ENCODE measurements at regions not wholly inside any gene's neighbourhood (a gene's known extent, or its start where the extent isn't known, plus 50 kb on each side); places are given as distances from the start of the nearest gene placed in this dataset.

- Mint-ChIP-seq H3K27me3 (no peaks in the 10 kb centered on the region), H3K4me3 (no peak overlapping the region), H3K36me3 (ENCODE audit: low read depth) (no peaks in the 10 kb centered on the region), H3K4me1 (no peaks in the 10 kb centered on the region), H3K9me3 (ENCODE audit: low read depth) (peaks cover 2% of the 10 kb centered on the region), H3K27ac (no peak overlapping the region)
- DNase-seq (no peak), ATAC-seq (no peak)
- intact Hi-C loops (cut with DNase I, micrococcal nuclease): no loop called here
- POLR2A ChIA-PET: no interaction called here
- CTCF ChIA-PET: no interaction called here
Observed at GRCh38 chr4:166274775-166275174, 401.7 kb downstream of the TLL1 start.

DNA sequence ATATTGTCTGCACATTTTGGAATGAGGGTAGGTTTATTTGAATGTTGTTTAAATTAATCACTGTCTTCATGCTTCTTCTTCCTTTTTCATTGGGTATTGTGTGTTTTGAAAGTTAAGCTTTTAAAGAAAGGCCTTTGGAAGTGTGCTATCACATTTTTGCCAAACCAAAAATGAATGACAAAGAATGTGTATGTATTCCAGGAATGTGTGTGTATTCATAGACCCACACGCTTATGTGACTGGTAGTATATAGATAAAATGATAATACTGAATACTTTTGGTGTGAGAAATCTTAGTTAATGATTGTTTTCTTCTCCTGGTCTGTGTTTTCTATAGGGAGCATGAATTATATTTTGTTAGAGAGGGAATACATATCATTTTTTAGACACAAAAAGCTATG is 404.4 kb downstream of the TLL1 start:
- H3K4me3 Mint-ChIP-seq: no peak overlapping the region
- no peaks in the 10 kb centered on the region for H3K4me1 Mint-ChIP-seq
- intact Hi-C loops (cut with DNase I, micrococcal nuclease): no loop called here
- H3K9me3 Mint-ChIP-seq (ENCODE audit: low read depth): peaks cover 2% of the 10 kb centered on the region
- POLR2A ChIA-PET: no interaction called here
- no peaks in the 10 kb centered on the region for H3K27me3 Mint-ChIP-seq
- ATAC-seq (no peak), DNase-seq (no peak)
- no peaks in the 10 kb centered on the region for H3K36me3 Mint-ChIP-seq (ENCODE audit: low read depth)
- no peak overlapping the region for H3K27ac Mint-ChIP-seq
- CTCF ChIA-PET: no interaction called here

- Mint-ChIP-seq H3K36me3 (ENCODE audit: low read depth) (no peaks in the 10 kb centered on the region), H3K4me1 (no peaks in the 10 kb centered on the region), H3K27ac (no peak overlapping the region), H3K9me3 (ENCODE audit: low read depth) (peaks cover 2% of the 10 kb centered on the region), H3K27me3 (no peaks in the 10 kb centered on the region), H3K4me3 (no peak overlapping the region)
- ChIA-PET POLR2A (no interaction called here), CTCF (no interaction called here)
- intact Hi-C loops (cut with DNase I, micrococcal nuclease): no loop called here
- DNase-seq (no peak), ATAC-seq (no peak)
Observed at GRCh38 chr4:166277853-166278252, 404.8 kb downstream of the TLL1 start.

DNA sequence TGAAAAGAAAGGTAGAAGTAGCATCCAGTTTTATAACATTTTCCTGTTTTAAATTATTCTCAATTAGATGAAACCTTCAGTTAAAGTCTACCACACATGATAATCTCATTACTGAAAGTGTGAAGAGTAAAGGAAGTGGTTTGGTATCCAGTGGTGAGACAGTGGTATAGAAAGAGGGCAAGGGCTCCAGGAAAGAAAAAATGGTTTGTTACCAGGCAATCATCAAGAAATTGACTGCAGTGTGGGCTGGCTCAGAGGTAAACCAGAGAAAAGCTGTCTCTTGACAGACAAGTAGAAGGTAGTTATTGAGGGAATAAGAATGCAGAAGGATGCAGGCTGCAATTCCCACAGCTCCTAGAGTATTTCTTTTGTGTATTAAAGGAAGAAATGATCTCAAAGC is 406.2 kb downstream of the TLL1 start:
- ChIA-PET POLR2A (no interaction called here), CTCF (no interaction called here)
- Mint-ChIP-seq H3K27ac (no peak overlapping the region), H3K4me1 (no peaks in the 10 kb centered on the region), H3K36me3 (ENCODE audit: low read depth) (no peaks in the 10 kb centered on the region), H3K27me3 (no peaks in the 10 kb centered on the region), H3K4me3 (no peak overlapping the region), H3K9me3 (ENCODE audit: low read depth) (no peaks in the 10 kb centered on the region)
- intact Hi-C loops (cut with DNase I, micrococcal nuclease): no loop called here
- no peak for DNase-seq
- no peak for ATAC-seq

DNA sequence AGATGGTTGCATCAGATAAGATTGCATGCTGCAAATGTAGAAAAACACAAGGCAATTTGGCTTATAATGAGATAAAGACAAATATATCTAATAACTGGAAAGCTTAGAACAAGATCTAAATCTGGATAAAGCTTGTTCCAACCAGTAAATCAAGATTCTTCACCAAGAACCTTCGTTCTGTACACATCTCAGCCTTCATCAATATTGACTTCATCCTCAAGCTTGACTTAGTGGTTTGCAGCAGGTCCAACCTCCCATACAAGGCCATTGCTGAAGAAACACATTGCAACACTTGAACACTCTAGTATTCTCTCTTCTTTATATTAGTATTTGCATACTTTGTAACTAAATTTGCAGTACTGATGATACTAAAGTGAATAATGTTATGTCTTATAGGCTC is 407.6 kb downstream of the TLL1 start:
- Mint-ChIP-seq H3K4me1 (no peaks in the 10 kb centered on the region), H3K36me3 (ENCODE audit: low read depth) (no peaks in the 10 kb centered on the region), H3K27ac (no peak overlapping the region), H3K9me3 (ENCODE audit: low read depth) (no peaks in the 10 kb centered on the region), H3K4me3 (no peak overlapping the region), H3K27me3 (no peaks in the 10 kb centered on the region)
- intact Hi-C loops (cut with DNase I, micrococcal nuclease): no loop called here
- ChIA-PET POLR2A (no interaction called here), CTCF (interaction anchor here (1.4 kb wide), 1 partner anchor 115 kb away, joined by 3 read pairs; no protein-coding TSS in a partner anchor)
- ATAC-seq (no peak), DNase-seq (no peak)

DNA sequence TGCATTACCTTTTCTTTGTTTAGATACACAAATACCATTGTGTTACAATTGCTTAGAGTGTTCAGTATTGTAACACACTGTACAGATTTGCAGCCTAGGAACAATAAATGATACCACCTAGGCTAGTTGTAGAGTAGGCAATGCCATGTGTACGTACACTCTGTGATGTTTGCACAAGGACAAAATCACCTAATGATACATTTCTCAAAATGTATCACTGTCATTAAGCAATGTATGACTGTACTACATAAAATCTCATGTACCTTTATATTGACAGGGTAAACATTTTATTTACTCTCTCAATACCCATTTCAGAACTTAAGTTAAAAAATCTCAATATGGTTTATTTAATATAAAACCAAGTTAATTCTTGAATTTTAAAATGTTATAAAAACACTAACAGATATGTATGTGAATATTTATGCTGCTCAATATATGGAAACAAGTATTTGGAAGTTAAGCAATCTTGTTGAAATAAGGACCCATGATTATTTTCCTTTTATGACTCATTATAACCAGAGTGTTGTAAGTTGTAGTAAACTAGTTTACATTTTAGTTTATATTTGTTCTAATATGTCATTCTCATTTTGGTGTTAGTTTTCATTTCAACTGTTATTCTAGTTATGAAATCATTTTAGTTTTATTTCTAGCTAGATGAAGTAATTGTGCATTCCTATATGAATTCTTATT is 409.2 kb downstream of the TLL1 start:
- ChIA-PET CTCF (no interaction called here), POLR2A (no interaction called here)
- DNase-seq: no peak

GRCh38 chr4:166284221-166284620 is 411.2 kb downstream of the TLL1 start:
- Mint-ChIP-seq H3K27me3 (no peaks in the 10 kb centered on the region), H3K9me3 (ENCODE audit: low read depth) (no peaks in the 10 kb centered on the region), H3K4me3 (no peak overlapping the region), H3K36me3 (ENCODE audit: low read depth) (no peaks in the 10 kb centered on the region), H3K4me1 (no peaks in the 10 kb centered on the region), H3K27ac (no peak overlapping the region)
- intact Hi-C loops (cut with DNase I, micrococcal nuclease): no loop called here
- ChIA-PET POLR2A (no interaction called here), CTCF (no interaction called here)
- ATAC-seq (no peak), DNase-seq (no peak)

More for the DNA sequence above, 409.2 kb downstream of the TLL1 start:
- H3K27ac Mint-ChIP-seq: no peak overlapping the region
- H3K27me3 Mint-ChIP-seq: no peaks in the 10 kb centered on the region
- no peaks in the 10 kb centered on the region for H3K36me3 Mint-ChIP-seq (ENCODE audit: low read depth)
- no peak for ATAC-seq
- no peaks in the 10 kb centered on the region for H3K4me1 Mint-ChIP-seq
- intact Hi-C loops (cut with DNase I, micrococcal nuclease): no loop called here
- H3K4me3 Mint-ChIP-seq: no peak overlapping the region
- no peaks in the 10 kb centered on the region for H3K9me3 Mint-ChIP-seq (ENCODE audit: low read depth)

- POLR2A ChIA-PET: no interaction called here
- intact Hi-C loops (cut with DNase I, micrococcal nuclease): no loop called here
- no peak overlapping the region for H3K27ac Mint-ChIP-seq
- CTCF ChIA-PET: no interaction called here
- H3K27me3 Mint-ChIP-seq: no peaks in the 10 kb centered on the region
- ATAC-seq: no peak
- H3K9me3 Mint-ChIP-seq (ENCODE audit: low read depth): peaks cover 2% of the 10 kb centered on the region
- H3K36me3 Mint-ChIP-seq (ENCODE audit: low read depth): no peaks in the 10 kb centered on the region
- no peaks in the 10 kb centered on the region for H3K4me1 Mint-ChIP-seq
- no peak overlapping the region for H3K4me3 Mint-ChIP-seq
- DNase-seq: no peak
Observed at GRCh38 chr4:166290426-166290825, 417.4 kb downstream of the TLL1 start.

DNA sequence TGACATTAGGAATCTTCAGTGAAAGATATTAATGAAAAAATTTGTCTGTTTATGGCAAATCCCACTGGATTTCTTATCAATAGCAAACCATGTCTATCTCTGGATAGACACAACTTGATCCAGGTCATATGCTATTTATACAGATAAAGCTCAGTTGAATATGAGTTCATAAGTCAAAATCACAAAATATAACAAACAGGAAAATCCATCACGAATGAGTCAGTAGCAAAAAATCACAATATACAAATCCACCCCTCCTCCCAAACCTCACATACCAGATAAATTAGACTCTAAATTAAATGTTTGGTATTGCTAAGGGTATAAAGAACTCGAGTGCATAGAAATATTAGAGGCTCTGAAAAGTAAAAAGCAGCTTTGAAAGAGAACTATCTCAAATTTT is 420.5 kb downstream of the TLL1 start:
- ChIA-PET CTCF (interaction anchor here (0.7 kb wide), 1 partner anchor 1130 kb away, joined by 3 read pairs; no protein-coding TSS in a partner anchor), POLR2A (no interaction called here)
- DNase-seq (no peak), ATAC-seq (no peak)
- no peaks in the 10 kb centered on the region for H3K36me3 Mint-ChIP-seq (ENCODE audit: low read depth)
- no peak overlapping the region for H3K4me3 Mint-ChIP-seq
- no peaks in the 10 kb centered on the region for H3K4me1 Mint-ChIP-seq
- H3K27ac Mint-ChIP-seq: no peak overlapping the region
- peaks cover 2% of the 10 kb centered on the region for H3K9me3 Mint-ChIP-seq (ENCODE audit: low read depth)
- no peaks in the 10 kb centered on the region for H3K27me3 Mint-ChIP-seq
- intact Hi-C loops (cut with DNase I, micrococcal nuclease): no loop called here

DNA sequence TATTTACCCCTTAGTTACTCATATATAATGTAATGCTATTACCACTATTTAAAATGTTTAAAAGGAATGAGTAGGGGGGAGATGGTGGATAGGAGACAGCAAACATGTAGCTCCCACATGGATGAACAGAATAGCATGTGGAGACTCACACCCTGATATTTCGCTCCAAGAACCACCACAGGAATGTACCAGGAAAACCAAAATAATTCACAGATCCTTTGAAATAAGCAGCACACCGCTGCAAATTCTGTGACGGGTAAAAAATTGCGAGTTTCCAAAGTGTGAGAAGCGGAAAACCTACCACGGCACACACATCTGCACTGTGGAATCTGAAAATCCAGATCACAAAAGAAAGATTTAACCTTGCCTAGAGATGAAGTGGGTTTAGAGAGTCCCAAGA is 428.2 kb downstream of the TLL1 start:
- no peaks in the 10 kb centered on the region for H3K4me1 Mint-ChIP-seq
- no peaks in the 10 kb centered on the region for H3K27me3 Mint-ChIP-seq
- intact Hi-C loops (cut with DNase I, micrococcal nuclease): no loop called here
- H3K36me3 Mint-ChIP-seq (ENCODE audit: low read depth): no peaks in the 10 kb centered on the region
- no peak overlapping the region for H3K27ac Mint-ChIP-seq
- peaks cover 10% of the 10 kb centered on the region for H3K9me3 Mint-ChIP-seq (ENCODE audit: low read depth)
- DNase-seq: no peak
- H3K4me3 Mint-ChIP-seq: no peak overlapping the region
- ChIA-PET CTCF (no interaction called here), POLR2A (no interaction called here)
- no peak for ATAC-seq

- Mint-ChIP-seq H3K27ac (no peak overlapping the region), H3K4me1 (no peaks in the 10 kb centered on the region), H3K27me3 (no peaks in the 10 kb centered on the region), H3K9me3 (ENCODE audit: low read depth) (peaks cover 5% of the 10 kb centered on the region), H3K36me3 (ENCODE audit: low read depth) (no peaks in the 10 kb centered on the region), H3K4me3 (no peak overlapping the region)
- ATAC-seq (no peak), DNase-seq (no peak)
- intact Hi-C loops (cut with DNase I, micrococcal nuclease): no loop called here
- ChIA-PET CTCF (no interaction called here), POLR2A (no interaction called here)
Observed at GRCh38 chr4:166308647-166309046, 435.6 kb downstream of the TLL1 start.

- ATAC-seq: no peak
- H3K4me3 Mint-ChIP-seq: no peak overlapping the region
- ChIA-PET CTCF (no interaction called here), POLR2A (no interaction called here)
- intact Hi-C loops (cut with DNase I, micrococcal nuclease): no loop called here
- H3K36me3 Mint-ChIP-seq (ENCODE audit: low read depth): no peaks in the 10 kb centered on the region
- no peaks in the 10 kb centered on the region for H3K27me3 Mint-ChIP-seq
- DNase-seq: no peak
- no peaks in the 10 kb centered on the region for H3K4me1 Mint-ChIP-seq
- H3K27ac Mint-ChIP-seq: no peak overlapping the region
- H3K9me3 Mint-ChIP-seq (ENCODE audit: low read depth): peaks cover 5% of the 10 kb centered on the region
Observed at GRCh38 chr4:166309286-166309685, 436.2 kb downstream of the TLL1 start.

DNA sequence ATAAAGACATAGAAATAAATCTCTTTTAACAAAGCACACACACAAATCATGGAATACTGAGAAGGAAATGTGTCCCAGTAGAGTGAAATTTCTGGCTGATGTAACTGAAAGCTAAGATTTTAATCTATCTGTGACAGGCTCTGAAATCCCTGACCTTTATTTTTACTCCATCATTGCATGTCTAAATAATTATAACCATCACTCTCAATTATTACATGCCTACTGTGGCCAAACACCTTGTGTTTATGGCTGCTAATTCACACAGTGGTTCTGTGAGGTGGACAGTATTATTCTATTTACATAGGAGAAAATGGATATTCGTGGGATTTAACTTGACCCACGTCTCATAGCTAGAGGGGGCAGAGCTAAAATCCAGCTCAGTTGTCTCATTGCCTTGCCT is 438.1 kb downstream of the TLL1 start:
- Mint-ChIP-seq H3K4me1 (no peaks in the 10 kb centered on the region), H3K4me3 (no peak overlapping the region), H3K27ac (no peak overlapping the region), H3K36me3 (ENCODE audit: low read depth) (no peaks in the 10 kb centered on the region), H3K27me3 (no peaks in the 10 kb centered on the region), H3K9me3 (ENCODE audit: low read depth) (no peaks in the 10 kb centered on the region)
- DNase-seq (no peak), ATAC-seq (no peak)
- CTCF ChIA-PET: no interaction called here
- intact Hi-C loops (cut with DNase I, micrococcal nuclease): no loop called here
- POLR2A ChIA-PET: interaction anchor here (0.7 kb wide), 1 partner anchor 15 kb away, joined by 3 read pairs; no protein-coding TSS in a partner anchor

All from activated CD4-positive, alpha-beta T cell treated with anti-CD3 and anti-CD28 coated beads for 36 hours (primary cell).